ENCODE measurements at regions not wholly inside any gene's neighbourhood (a gene's known extent, or its start where the extent isn't known, plus 50 kb on each side); places are given as distances from the start of the nearest gene placed in this dataset.

- TF ChIP-seq, protein P1, sequence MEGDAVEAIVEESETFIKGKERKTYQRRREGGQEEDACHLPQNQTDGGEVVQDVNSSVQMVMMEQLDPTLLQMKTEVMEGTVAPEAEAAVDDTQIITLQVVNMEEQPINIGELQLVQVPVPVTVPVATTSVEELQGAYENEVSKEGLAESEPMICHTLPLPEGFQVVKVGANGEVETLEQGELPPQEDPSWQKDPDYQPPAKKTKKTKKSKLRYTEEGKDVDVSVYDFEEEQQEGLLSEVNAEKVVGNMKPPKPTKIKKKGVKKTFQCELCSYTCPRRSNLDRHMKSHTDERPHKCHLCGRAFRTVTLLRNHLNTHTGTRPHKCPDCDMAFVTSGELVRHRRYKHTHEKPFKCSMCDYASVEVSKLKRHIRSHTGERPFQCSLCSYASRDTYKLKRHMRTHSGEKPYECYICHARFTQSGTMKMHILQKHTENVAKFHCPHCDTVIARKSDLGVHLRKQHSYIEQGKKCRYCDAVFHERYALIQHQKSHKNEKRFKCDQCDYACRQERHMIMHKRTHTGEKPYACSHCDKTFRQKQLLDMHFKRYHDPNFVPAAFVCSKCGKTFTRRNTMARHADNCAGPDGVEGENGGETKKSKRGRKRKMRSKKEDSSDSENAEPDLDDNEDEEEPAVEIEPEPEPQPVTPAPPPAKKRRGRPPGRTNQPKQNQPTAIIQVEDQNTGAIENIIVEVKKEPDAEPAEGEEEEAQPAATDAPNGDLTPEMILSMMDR (IDR thresholded peaks at IDR 0.05), result no peak
- no peak for TF ChIP-seq POLR2A (IDR thresholded peaks at IDR 0.05)
These were observed 55.2 kb downstream of the HYCC1 start for GRCh38 chr7:22958742-22959141.
